ENCODE measurements at regions not wholly inside any gene's neighbourhood (a gene's known extent, or its start where the extent isn't known, plus 50 kb on each side); places are given as distances from the start of the nearest gene placed in this dataset.

DNA sequence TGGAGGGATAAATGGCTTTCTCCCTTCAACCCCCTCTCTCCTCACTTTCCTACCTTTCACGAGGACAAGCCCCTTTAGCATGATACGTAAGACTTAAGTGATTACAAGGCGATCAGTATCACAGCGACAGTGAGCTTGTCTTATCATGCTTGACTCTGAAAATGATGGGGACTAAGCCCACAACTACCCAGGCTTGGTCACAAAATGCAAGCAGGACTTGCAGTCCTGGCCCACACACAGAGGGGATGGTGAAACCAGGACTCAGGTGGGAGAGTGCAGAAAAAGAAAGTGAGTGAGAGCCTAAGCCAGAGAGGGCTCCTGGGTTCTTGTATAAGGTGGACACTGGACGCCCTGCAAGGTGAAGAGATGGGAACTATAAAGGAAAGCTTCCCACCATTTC is 95.7 kb upstream of the ARL4C start:
- ATAC-seq: no peak

DNA sequence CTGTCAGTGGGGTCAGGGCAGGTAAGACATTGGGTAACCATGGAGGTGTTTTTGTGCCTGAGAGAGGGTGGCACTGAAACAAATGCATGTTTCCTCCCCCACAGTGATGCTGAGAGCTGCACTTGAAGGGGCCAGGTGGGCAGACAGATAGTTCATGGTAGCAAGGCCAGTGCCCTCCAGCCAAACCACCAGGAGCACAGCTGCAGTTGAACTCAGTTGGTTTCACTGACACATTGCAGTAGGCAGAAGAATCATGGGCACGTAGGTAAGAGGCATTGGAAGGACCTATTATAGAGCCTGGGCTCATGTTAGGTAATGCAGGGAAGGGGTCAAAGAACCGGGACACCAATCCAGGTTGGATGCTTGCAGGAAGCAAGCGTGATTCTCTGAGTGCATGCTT is 93.2 kb upstream of the ARL4C start:
- ATAC-seq: no peak

- no peak for ATAC-seq
Measured at GRCh38 chr2:234588054-234588430, 91.2 kb upstream of the ARL4C start.

GRCh38 chr2:234587341-234588053 is 90.6 kb upstream of the ARL4C start:
- ATAC-seq: no peak

GRCh38 chr2:234583331-234583730 is 86.5 kb upstream of the ARL4C start:
- ATAC-seq: no peak

- no peak for ATAC-seq
Measured at GRCh38 chr2:234580686-234581085, 83.8 kb upstream of the ARL4C start.

GRCh38 chr2:234579231-234579962 is 82.5 kb upstream of the ARL4C start:
- ATAC-seq: no peak

DNA sequence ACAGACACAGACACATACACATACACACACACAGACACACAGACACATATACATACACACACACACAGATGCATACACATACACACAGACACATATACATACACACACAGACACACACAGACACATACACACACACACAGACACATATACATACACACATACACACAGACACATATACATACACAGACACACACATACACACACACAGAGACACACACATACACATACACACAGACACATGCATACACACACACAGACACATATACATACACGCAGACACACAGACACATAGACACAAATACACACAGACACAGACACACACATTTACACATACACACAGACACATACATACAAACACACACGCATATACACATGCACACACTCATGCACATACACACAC is 81.5 kb upstream of the ARL4C start:
- no peak for ATAC-seq

DNA sequence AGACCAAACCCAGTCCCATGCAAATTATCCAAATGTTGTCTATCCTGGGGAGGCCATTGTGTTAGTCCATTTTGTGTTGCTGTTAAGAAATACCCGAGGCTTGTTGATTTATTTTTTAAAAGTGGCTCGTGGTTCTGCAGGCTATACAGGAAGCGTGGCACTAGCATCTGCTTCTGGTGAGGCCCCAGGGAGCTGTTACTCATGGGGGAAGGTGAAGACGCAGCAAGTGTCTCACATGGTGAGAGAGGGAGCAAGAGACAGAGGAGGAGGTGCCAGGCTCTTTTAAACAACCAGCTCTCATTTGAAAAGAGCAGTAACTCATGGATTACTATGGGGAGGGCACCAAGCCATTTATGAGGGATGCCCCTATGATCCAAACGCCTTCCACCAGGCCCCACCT is 80.3 kb upstream of the ARL4C start:
- ATAC-seq: no peak

- no peak for ATAC-seq
Measured at GRCh38 chr2:234571620-234572407, 74.9 kb upstream of the ARL4C start.

DNA sequence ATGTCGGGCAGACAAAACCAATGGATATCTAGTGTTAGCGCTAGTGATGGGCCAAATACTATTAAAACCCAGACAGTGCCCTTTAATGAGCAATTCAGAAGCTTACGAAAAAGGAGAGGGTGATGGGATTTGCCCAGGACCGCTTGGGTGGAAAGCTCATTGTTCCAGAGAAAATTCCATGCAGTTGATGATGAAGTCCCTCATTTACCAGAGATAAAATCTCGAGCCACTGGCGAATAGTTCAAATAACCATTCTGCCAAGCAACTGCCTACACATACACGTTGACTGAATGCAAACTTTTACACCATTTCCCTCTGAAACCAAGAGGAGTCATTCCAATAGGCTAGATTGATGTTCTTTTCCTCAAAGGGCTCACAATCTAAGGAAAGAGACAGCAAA is 73.6 kb upstream of the ARL4C start:
- ATAC-seq: no peak

DNA sequence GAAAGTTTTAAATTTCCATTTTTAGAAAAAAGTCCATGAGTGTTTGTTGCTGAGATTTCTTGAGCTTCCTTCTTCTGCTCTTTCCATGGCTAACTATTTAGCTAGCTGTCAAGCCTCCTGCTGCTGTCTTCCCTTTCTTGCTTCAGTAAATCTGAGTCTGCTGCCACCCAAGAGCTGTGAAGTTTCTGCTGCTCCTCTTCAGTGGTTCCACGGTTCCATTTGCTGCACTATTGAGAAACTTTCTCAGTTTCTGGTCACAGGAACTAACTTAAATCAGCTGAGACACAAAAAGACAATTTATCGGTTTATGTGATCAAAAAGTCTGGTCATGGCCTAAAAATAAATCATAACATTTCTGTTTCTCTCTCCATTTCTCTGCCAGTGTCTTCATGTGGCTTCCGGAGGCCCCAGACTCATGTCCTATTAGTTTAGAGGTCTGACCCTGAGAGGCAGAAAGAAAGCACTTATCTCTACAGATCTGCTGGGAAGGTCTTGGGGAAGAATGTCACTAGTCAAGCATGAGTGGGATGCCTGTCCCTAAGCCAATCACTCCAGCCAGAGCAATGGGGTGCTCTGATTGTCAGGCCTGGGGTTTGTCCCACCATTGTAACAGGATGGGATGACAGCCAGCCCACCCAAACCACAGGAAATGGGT is 73.0 kb upstream of the ARL4C start:
- no peak for ATAC-seq

DNA sequence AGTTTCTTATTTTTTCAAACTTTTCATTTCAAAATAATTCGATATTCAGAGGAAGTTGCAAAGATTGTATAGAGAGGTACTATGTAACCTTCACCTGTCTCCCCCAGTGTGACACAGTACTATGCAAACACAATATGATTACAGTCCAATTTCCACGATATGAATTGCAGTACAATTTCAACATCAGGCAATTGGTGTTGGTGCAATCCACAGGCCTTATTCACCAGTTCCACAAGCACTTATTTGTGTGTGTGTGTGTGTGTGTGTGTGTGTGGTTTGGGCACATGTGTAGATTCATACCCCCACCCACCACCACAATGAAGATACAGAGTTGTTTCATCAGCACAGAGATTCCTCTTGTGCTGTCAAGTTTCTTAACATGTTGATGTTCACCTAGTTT is 69.7 kb upstream of the ARL4C start:
- ATAC-seq: no peak

DNA sequence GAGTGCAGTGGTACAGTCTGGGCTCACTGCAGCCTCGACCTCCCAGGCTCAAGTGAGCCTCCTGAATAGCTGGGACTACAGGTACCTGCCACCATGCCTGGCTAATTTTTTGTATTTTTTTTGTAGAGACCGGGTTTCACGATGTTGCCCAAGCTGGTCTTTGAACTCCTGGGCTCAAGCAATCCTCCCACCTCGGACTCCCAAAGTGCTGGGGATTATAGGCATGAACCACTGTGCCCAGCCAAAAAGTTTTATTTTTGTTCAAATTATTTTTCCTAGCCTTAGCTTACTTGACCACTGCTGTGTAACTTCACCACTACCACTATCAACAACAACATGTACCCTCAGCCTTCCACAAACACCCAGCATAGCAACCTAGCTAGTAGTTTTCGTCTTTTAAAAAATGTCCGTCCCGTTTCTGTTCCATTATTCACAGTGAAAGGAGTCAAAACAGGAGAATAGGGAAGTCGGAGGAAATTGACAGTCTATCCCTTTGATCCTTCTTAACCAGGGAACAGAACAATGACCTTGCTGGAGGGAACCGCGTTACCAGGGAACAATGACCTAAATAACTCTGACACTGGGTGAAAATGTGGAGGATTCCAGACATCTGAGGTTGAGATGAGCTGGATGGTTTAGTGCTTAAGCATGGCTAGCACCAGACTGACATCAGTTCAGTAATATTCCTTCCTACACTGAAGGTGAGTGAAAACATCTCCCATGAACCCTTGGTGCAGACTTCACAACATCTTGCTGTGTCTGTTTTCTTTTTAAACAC is 69.2 kb upstream of the ARL4C start:
- no peak for ATAC-seq

GRCh38 chr2:234565201-234565600 is 68.3 kb upstream of the ARL4C start:
- ATAC-seq: no peak

- no peak for ATAC-seq
Measured at GRCh38 chr2:234564699-234565098, 67.8 kb upstream of the ARL4C start.

- ATAC-seq: peak; percentile 56
Measured at GRCh38 chr2:234559609-234560008, 62.7 kb upstream of the ARL4C start.

DNA sequence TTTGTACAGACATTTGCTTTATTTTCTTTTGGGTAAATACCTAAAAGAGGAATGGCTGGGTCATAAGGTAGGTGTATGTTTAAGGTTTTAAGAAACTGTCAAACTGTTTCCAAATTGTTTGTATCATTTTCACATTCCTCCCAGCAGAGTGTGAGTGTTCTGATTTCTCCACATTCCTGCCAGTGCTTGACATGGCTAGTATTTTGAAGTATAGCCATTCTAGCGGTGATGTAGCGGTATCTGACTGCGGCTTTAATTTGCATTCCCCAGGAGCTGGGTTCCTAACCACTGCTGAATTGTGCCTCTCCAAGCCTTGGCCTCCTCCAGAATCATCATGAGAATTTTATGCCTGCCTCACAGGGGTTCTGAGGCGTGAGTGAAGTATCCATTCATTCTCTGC is 61.8 kb upstream of the ARL4C start:
- no peak for ATAC-seq

DNA sequence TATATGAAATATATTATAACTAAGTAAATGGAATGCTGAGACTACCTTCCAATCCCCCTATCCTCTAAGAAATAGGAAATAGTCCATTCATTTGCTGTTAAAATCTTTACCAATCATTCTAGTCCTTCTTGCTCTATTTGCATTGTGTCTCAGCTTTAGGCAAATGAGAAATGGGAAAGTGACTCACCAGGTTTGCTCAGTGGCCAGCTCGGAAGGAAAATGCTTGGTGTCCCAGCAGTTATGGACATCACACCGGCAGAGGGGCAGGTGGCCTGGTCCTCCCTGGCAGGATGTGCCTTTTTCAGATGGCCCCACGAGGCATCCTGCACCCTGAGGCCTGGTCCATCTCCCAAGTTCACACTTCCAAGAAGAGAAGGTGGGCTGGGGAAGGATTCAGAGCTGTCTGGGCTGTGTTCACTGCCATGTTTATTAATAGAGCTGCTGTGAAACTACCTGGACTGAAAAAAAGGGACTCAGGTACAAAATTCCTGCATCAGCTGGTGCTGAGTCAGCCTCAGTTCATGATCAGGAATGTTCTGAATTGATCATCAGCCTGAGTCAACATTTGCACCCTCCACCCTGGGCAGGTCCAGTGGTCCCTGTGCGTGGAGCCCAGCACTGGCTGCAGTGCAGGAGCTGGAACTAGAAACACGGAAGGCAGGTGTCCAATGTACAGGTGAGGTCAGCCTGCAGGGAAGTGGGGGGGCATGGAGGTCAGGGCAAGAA is 60.1 kb upstream of the ARL4C start:
- no peak for ATAC-seq

DNA sequence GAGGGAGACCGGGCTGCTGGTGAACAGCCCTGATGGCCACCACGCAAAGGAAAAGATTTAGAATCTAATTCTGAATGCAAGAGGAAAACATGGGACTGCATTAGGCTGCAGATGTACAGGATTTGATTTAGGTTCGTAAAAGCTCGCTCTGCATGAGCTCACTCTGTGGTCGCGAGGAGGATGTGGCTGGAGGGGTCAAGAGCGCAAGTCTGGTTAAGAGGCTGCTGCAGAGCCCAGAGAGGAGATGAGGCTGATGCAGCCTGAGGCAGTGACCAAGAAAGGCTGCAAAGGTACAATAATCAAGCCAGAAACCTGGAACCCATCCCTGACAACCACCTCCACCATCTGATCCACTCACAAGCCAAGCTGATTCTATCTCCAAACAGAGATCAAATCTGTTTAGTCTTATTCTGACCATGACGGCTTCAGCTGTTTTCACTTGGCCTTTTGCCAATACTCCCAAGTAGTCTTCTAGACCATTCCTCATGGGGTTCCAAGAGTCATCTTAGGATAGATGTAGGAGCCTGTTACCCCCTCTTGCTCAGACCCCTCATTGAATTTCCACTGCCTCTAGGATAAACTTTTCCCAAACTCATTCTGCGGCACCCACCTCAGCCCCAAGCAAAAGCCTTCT is 58.9 kb upstream of the ARL4C start:
- no peak for ATAC-seq

DNA sequence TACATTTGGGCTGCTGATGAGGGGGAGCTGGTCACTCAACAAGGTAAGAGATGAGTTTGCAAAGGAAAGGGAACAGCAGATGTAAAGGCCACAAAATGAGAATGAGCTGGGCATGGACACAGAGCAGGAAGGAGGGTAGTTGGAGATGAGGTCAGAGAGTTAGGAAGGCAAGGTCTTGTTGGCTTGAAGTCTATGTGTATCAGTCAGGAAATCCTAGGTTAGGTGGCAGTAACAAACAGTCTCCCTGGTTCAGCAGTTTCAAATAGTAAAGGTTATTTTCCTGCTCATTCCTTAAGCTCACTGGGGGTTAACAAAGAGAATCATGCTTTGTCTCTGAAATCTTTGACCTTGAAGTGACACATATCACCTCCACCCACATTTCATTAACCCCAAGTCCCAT is 58.3 kb upstream of the ARL4C start:
- no peak for ATAC-seq
